GM23248 (cell line): ENCODE measurements at regions not wholly inside any gene's neighbourhood (a gene's known extent, or its start where the extent isn't known, plus 50 kb on each side); places are given as distances from the start of the nearest gene placed in this dataset.

ENCODE experiments used
- DNase-seq: peaks from one replicate; pipeline ENCODE4 v3.0.0-alpha.2; 2015
- H2AFZ ChIP-seq: fragments of 200-600 bp; sonication (generic); 2 replicates; pipeline ENCODE4 v1.6.1; 2016; ENCODE audit warnings: antibody characterized with exemption
- H3F3A ChIP-seq: fragments of 200-600 bp; sonication (generic); 2 replicates; pipeline ENCODE4 v1.6.1; 2016; ENCODE audit warnings: mild to moderate bottlenecking, antibody characterized with exemption, mixed run types; ENCODE audit not compliant: insufficient read depth
- H3K27ac ChIP-seq: fragments of 200-600 bp; sonication (generic); 2 replicates; pipeline ENCODE4 v1.5.1; 2016; ENCODE audit warnings: mild to moderate bottlenecking
- H3K27me3 ChIP-seq: fragments of 200-600 bp; sonication (generic); replicated peaks from 2 replicates; pipeline ENCODE4 v1.6.1; 2016; ENCODE audit warnings: mild to moderate bottlenecking; ENCODE audit not compliant: insufficient read depth
- H3K36me3 ChIP-seq: fragments of 200-600 bp; sonication (generic); 2 replicates; pipeline ENCODE4 v1.6.1; 2016; ENCODE audit warnings: low read depth, mild to moderate bottlenecking
- H3K4me1 ChIP-seq: fragments of 200-600 bp; sonication (generic); 2 replicates; pipeline ENCODE4 v1.6.1; 2016; ENCODE audit warnings: mild to moderate bottlenecking; ENCODE audit not compliant: insufficient read depth
- H3K4me2 ChIP-seq: fragments of 200-600 bp; sonication (generic); one replicate; pipeline ENCODE4 v1.6.1; 2016; ENCODE audit warnings: mild to moderate bottlenecking; ENCODE audit not compliant: unreplicated experiment
- H3K4me3 ChIP-seq: fragments of 200-600 bp; sonication (generic); 2 replicates; pipeline ENCODE4 v1.5.1; 2016; ENCODE audit warnings: mild to moderate bottlenecking
- H3K79me2 ChIP-seq: fragments of 200-600 bp; sonication (generic); 2 replicates; pipeline ENCODE4 v1.6.1; 2016; ENCODE audit warnings: mild to moderate bottlenecking; ENCODE audit not compliant: insufficient read depth
- H3K9ac ChIP-seq: fragments of 200-600 bp; sonication (generic); 2 replicates; pipeline ENCODE4 v1.6.1; 2016; ENCODE audit warnings: mild to moderate bottlenecking
- H3K9me2 ChIP-seq: fragments of 200-600 bp; sonication (generic); 2 replicates; pipeline ENCODE4 v1.6.1; 2016; ENCODE audit warnings: mixed run types, mild to moderate bottlenecking, moderate library complexity; ENCODE audit not compliant: insufficient read depth
- H3K9me3 ChIP-seq: fragments of 200-600 bp; sonication (generic); one replicate; pipeline ENCODE4 v1.6.1; 2017; ENCODE audit warnings: low read depth
- H4K20me1 ChIP-seq: fragments of 200-600 bp; sonication (generic); 2 replicates; pipeline ENCODE4 v1.6.0; 2016; ENCODE audit not compliant: insufficient read depth
- EZH2 ChIP-seq: fragments of 200-600 bp; sonication (generic); IDR thresholded peaks from 2 replicates; pipeline ENCODE4 v1.6.1; 2018; ENCODE audit warnings: antibody characterized with exemption, mild to moderate bottlenecking; ENCODE audit not compliant: insufficient read depth, poor library complexity, severe bottlenecking
- EZH2phosphoT487 ChIP-seq: fragments of 200-600 bp; sonication (generic); IDR thresholded peaks from 2 replicates; pipeline ENCODE4 v1.6.1; 2018; ENCODE audit warnings: antibody characterized with exemption, moderate library complexity, mild to moderate bottlenecking, low read depth; ENCODE audit not compliant: insufficient read depth
- WGBS, 2 experiments: methylation state at CpG; one replicate each; pipeline ENCODE4 v1.1.6; 2015 to 2017; ENCODE audit warnings: low lambda C conversion rate in 2 of 2, low coverage in 1 of 2; ENCODE audit errors: missing lambda C conversion rate in 2 of 2; 5-methylcytosine and 5-hydroxymethylcytosine counted together
- in situ Hi-C: fragments of 300-500 bp; cut with MboI; formaldehyde crosslinking; loops from 2 replicates; pipeline ENCODE4 v1.15.0; 2020

DNA sequence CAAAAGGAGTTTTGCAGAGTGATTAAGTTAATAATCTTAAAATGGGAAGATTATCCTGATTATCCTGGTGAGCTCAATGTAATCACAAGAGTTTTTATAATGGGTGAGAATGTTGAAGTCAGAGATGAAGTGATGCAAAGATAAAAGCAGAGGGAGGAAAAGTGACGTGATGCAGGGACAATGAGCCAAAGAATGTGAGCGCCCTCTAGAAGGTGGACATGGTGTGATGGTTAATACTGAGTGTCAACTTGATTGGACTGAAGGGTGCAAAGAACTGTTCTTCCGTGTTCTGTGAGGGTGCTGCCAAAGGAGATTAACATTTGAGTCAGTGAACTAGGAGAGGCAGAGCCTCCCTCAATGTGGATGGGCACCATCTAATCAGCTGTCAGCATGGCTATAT lies 569.6 kb upstream of the AGTR1 start:
- no peaks in the 10 kb centered on the region for H3K27me3 ChIP-seq
- 0 out of 2 replicates have a peak, but pooled peaks cover 4% of the 10 kb centered on the region for H3K4me1 ChIP-seq
- no peak overlapping the region for H2AFZ ChIP-seq
- no peaks in the 10 kb centered on the region for H3K79me2 ChIP-seq
- H3K36me3 ChIP-seq: no peaks in the 10 kb centered on the region
- H3K4me3 ChIP-seq: no peak overlapping the region
- DNase-seq: no peak
- no peak overlapping the region for H3K4me2 ChIP-seq
- in situ Hi-C loops: no loop called here
- TF ChIP-seq EZH2phosphoT487 (no peak), EZH2 (no peak)
- 72 to 84% methylated on average over 3 of the region's 3 CpGs for WGBS, 2 experiments
- H3K9me2 ChIP-seq: no peaks in the 10 kb centered on the region
- no peak overlapping the region for H3K9ac ChIP-seq
- H4K20me1 ChIP-seq: no peaks in the 10 kb centered on the region
- H3K27ac ChIP-seq: no peak overlapping the region
- H3K9me3 ChIP-seq: no peaks in the 10 kb centered on the region
- H3F3A ChIP-seq: no peaks in the 10 kb centered on the region

GRCh38 chr3:148131990-148132638 lies 565.6 kb upstream of the AGTR1 start:
- H3K4me2 ChIP-seq: no peak overlapping the region
- no peaks in the 10 kb centered on the region for H3K79me2 ChIP-seq
- 0 out of 2 replicates have a peak, but pooled peaks cover 4% of the 10 kb centered on the region for H3K4me1 ChIP-seq
- no peaks in the 10 kb centered on the region for H3K9me2 ChIP-seq
- H3K27me3 ChIP-seq: no peaks in the 10 kb centered on the region
- no peak overlapping the region for H3K27ac ChIP-seq
- DNase-seq: peak; percentile 23
- TF ChIP-seq EZH2 (no peak), EZH2phosphoT487 (no peak)
- no peak overlapping the region for H3K4me3 ChIP-seq
- no peak overlapping the region for H3K9ac ChIP-seq
- no peaks in the 10 kb centered on the region for H3K36me3 ChIP-seq
- 60 to 69% methylated on average over 3 of the region's 3 CpGs for WGBS, 2 experiments
- H3K9me3 ChIP-seq: no peaks in the 10 kb centered on the region
- H2AFZ ChIP-seq: no peak overlapping the region
- in situ Hi-C loops: no loop called here
- H3F3A ChIP-seq: no peaks in the 10 kb centered on the region
- no peaks in the 10 kb centered on the region for H4K20me1 ChIP-seq

DNA sequence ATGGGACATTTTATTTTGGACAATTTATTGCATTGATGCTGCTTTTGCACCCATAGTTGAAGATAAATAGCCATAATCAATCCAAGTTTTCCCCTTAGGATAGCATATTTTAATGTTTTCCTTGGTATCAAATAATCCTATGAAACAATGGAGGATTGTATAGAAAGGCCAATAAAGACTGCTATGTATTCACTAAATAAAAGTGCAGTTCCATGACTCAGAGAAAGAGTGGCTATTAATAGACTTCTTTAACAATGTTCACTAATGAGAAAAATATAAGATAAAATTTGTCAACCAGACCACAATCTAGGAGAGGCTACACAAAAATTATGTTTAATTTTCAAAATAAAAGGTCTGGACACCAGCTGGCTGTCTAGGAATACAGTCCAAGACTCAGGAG lies 560.9 kb upstream of the AGTR1 start:
- H3K36me3 ChIP-seq: no peaks in the 10 kb centered on the region
- DNase-seq: peak; percentile 7
- H3K4me2 ChIP-seq: no peak overlapping the region
- no peak overlapping the region for H3K4me3 ChIP-seq
- no peak overlapping the region for H3K9ac ChIP-seq
- no peaks in the 10 kb centered on the region for H3K79me2 ChIP-seq
- H4K20me1 ChIP-seq: no peaks in the 10 kb centered on the region
- H2AFZ ChIP-seq: no peak overlapping the region
- H3K4me1 ChIP-seq: 0 out of 2 replicates have a peak, but pooled peaks cover 4% of the 10 kb centered on the region
- no peaks in the 10 kb centered on the region for H3F3A ChIP-seq
- no peak overlapping the region for H3K27ac ChIP-seq
- no peaks in the 10 kb centered on the region for H3K9me3 ChIP-seq
- H3K9me2 ChIP-seq: no peaks in the 10 kb centered on the region
- TF ChIP-seq EZH2phosphoT487: no peak
- TF ChIP-seq EZH2: no peak
- no peaks in the 10 kb centered on the region for H3K27me3 ChIP-seq
- in situ Hi-C loops: no loop called here

DNA sequence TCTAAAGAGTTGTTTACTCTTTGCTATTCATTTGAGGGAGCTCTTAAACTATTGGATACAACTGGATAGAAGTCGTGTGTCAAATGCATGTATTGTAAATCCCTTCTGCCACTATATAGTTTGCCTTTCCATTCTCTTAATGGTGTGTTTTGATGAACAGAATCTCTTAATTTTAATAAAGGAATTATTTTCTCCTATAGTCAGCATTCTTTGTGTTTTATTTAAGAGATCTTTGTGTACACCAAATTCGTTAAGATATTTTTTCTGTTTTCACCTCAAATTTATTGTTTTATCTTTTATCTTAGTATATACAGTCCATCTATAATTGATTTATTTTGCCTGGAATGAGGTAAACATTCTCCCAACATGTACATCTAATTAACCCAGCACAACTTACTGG lies 551.5 kb upstream of the AGTR1 start:
- Histone ChIP-seq H3K4me3 (no peak overlapping the region), H4K20me1 (no peaks in the 10 kb centered on the region), H3K27me3 (no peaks in the 10 kb centered on the region)

More for the DNA sequence above, 551.5 kb upstream of the AGTR1 start:
- Histone ChIP-seq H3K9me3 (no peaks in the 10 kb centered on the region), H3K9ac (no peak overlapping the region), H3K9me2 (no peaks in the 10 kb centered on the region), H3K36me3 (no peaks in the 10 kb centered on the region), H3K27ac (no peak overlapping the region), H3F3A (0 out of 2 replicates have a peak, but pooled peaks cover 7% of the 10 kb centered on the region), H3K79me2 (no peaks in the 10 kb centered on the region), H3K4me1 (peaks cover 17% of the 10 kb centered on the region), H3K4me2 (no peak overlapping the region), H2AFZ (no peak overlapping the region)
- no peak for DNase-seq
- in situ Hi-C loops: no loop called here
- 72 to 78% methylated on average over 2 of the region's 2 CpGs for WGBS, 2 experiments
- TF ChIP-seq EZH2phosphoT487: no peak
- TF ChIP-seq EZH2: no peak
